Rectal smooth muscle tissue (tissue), 1 donor: ENCODE measurements at regions not wholly inside any gene's neighbourhood (a gene's known extent, or its start where the extent isn't known, plus 50 kb on each side); places are given as distances from the start of the nearest gene placed in this dataset.

Experiments used
- H3K27ac ChIP-seq: one replicate; pipeline ENCODE4 v1.7.0; 2013; ENCODE audit warnings: low read depth, low read length, inconsistent platforms
- H3K27me3 ChIP-seq: one replicate; pipeline ENCODE4 v1.7.0; 2013; ENCODE audit warnings: low read length; ENCODE audit not compliant: control insufficient read depth, insufficient read depth
- H3K36me3 ChIP-seq: one replicate; pipeline ENCODE4 v1.7.0; 2013; ENCODE audit warnings: low read length; ENCODE audit not compliant: control insufficient read depth, insufficient read depth
- H3K4me1 ChIP-seq: one replicate; pipeline ENCODE4 v1.7.0; 2013; ENCODE audit warnings: low read length; ENCODE audit not compliant: control insufficient read depth, insufficient read depth
- H3K4me3 ChIP-seq: one replicate; pipeline ENCODE4 v1.7.0; 2013; ENCODE audit warnings: low read length
- H3K9ac ChIP-seq: one replicate; pipeline ENCODE4 v1.7.0; 2013; ENCODE audit warnings: low read length

DNA sequence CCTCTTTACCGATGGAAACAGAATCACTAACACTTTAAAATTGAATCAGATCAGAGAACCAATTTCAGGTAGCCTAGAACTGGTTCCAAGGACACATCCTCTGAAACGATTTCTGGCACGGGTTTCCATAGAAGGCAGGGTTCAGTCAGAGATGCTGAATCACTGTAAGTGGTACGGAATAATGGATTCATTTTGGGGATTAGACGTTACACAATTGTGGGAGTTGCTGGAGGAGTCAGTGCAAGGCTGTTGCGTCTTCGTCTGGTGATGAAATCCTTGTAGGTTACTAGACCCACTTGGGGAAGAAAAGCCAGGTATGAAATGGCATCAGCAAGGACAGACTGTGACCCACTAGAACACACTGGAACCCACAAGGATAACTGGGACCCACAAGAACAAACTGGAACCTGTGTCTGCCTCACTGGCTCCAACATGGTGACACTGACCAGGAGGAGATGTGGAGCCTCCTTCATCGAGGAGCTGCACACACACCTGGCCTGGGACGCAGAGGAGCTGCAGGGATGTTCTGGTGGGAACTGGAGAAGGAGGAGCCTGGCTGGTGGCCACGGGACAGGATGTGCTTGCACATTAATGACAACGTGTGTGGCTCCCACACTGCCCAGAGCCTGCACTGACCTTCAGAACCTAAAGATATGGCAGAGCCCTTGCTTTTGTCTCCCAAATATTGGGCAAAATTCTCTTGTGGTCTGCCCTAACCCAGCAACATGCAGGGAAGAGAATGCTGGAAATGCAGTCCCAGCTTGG, 105.1 kb downstream of the TRAPPC11 start:
- H3K9ac ChIP-seq: no peak overlapping the region
- no peak overlapping the region for H3K4me3 ChIP-seq
- no peaks in the 10 kb centered on the region for H3K4me1 ChIP-seq
- no peaks in the 10 kb centered on the region for H3K27me3 ChIP-seq
- no peak overlapping the region for H3K27ac ChIP-seq
- H3K36me3 ChIP-seq: no peaks in the 10 kb centered on the region

DNA sequence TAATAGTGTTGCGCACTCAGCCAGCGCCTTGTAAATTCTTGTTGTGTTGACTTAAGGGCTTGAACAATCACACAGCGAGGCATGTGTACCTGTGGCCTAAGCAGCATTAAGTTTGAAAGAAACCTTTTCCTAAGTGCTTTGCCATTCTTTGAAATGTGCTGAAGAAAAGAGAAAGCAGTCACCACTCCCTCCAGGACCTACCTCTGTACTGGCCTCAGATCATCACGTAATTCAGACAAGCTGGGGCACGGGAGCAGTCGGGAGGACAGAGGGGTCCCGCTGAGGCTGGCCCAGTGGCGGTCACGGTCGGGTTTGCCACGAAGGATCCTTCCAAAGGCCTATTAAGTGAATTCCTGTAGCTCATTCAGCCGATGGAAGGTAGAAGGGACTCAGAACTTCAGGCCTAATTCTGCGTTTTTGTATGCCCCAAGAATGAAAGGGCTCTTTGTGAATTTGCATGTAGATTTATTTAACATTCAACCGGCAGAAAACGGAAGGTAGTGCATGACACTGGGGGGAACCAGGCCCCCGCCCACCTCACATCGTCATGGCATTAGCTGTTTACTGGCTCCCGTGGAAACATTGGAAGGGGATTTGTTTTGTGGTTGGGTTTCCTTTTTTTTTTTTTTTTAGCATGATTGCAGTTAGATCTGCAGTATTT, 106.3 kb downstream of the TRAPPC11 start:
- Histone ChIP-seq H3K9ac (no peak overlapping the region), H3K27ac (no peak overlapping the region), H3K4me3 (no peak overlapping the region), H3K36me3 (no peaks in the 10 kb centered on the region), H3K27me3 (no peaks in the 10 kb centered on the region), H3K4me1 (no peaks in the 10 kb centered on the region)

DNA sequence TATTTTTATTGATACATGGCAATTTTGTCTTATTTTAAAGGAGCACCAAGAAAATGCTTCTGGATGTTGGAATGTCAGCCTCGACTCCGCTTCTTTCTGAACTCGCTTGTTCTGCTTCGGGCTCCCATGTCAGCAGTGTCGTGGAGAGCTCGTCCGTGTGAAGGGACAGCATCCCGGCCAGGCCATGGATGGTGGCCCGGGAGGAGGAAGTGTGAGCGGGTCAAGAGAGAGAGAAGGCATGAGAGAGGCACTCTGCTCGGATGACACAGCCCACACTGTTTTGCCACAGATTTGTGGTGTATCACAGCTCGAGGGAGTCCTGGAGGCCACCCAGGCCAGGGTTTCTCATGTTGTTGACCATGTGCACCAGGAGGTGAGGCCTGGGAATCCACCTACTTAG, 107.0 kb downstream of the TRAPPC11 start:
- no peaks in the 10 kb centered on the region for H3K36me3 ChIP-seq
- no peak overlapping the region for H3K27ac ChIP-seq
- H3K27me3 ChIP-seq: no peaks in the 10 kb centered on the region
- no peak overlapping the region for H3K4me3 ChIP-seq
- H3K4me1 ChIP-seq: no peaks in the 10 kb centered on the region
- no peak overlapping the region for H3K9ac ChIP-seq

DNA sequence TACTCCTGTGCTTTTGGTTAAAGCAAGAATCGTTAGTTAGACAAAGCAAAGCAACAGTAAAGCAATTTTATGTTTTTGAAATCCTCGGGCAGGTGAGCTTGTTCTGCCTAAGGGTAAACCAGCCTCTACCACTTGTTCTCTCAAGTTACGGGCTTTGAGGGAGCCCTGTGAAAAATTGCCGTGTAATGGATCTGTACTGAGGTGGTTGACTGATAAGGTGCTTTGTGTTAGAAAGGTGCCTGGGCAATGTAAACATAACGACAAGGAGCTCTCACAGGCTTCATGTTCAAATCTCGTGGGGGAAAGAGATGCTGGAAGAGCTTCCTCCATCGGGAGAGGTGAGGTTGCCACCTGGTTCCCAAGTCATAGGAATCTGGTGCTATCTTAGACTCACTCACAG, 111.8 kb downstream of the TRAPPC11 start:
- no peak overlapping the region for H3K4me3 ChIP-seq
- no peak overlapping the region for H3K9ac ChIP-seq
- H3K36me3 ChIP-seq: no peaks in the 10 kb centered on the region
- no peaks in the 10 kb centered on the region for H3K27me3 ChIP-seq
- H3K27ac ChIP-seq: no peak overlapping the region
- no peaks in the 10 kb centered on the region for H3K4me1 ChIP-seq

DNA sequence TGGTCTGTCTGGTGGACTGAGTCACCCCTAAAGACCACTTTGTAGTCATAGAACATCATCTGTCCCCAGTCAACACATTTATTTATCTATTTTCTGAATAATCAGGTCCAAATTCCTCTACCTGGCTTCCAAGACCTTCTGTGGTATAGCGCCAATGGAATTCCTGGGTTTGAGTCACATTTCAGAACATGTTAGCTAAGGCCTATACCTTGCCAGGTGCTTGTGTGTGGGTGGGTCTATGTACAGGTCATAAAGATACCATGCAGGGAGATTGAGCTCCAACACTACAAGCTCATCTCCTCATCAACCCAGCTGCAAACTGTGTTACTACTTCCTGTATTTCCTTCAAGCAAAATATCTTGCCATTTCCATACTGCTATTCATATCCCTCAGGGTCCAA, 113.3 kb downstream of the TRAPPC11 start:
- Histone ChIP-seq H3K4me3 (no peak overlapping the region), H3K27me3 (no peaks in the 10 kb centered on the region), H3K27ac (no peak overlapping the region), H3K36me3 (no peaks in the 10 kb centered on the region), H3K9ac (no peak overlapping the region), H3K4me1 (no peaks in the 10 kb centered on the region)

DNA sequence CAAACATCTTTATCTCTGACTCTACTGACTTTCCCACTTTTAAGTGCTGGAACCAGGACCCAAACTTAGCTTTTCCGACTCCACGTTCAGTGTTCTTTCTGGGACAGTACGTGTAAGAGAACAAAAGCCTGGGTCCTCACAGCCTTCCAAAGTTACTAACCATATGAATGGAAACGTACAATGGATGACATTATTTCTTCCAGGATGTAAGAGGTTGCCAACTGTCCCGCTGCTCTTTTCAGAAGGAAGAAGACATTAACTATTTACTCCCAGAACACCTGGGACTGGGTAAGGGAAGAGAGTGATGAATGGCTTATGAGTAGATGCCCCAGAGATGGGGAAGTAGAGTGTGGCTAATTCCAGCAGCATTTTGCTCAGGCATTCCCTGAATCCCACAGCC, 114.7 kb downstream of the TRAPPC11 start:
- Histone ChIP-seq H3K4me3 (no peak overlapping the region), H3K27ac (no peak overlapping the region), H3K36me3 (no peaks in the 10 kb centered on the region), H3K27me3 (no peaks in the 10 kb centered on the region), H3K9ac (no peak overlapping the region), H3K4me1 (no peaks in the 10 kb centered on the region)

DNA sequence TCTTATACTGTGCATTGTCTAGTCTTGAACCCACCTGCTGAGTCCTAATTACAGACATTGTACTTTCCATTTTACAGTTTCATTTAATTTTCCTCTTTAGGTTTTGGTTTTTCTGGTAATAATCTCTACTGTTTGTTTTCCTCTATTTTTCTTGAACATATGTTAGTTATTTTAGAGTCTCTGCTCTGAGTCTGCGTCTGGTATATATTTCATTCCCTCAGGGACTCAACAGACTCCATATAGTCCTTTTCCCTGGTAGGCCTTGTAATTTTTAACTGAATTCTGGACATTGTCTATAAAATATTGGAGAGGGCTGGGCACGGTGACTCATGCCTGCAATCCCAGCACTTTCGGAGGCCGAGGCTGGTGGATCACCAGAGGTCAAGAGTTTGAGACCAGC, 121.8 kb upstream of the STOX2 start:
- no peak overlapping the region for H3K4me3 ChIP-seq
- H3K27me3 ChIP-seq: no peaks in the 10 kb centered on the region
- no peak overlapping the region for H3K9ac ChIP-seq
- H3K36me3 ChIP-seq: no peaks in the 10 kb centered on the region
- H3K4me1 ChIP-seq: no peaks in the 10 kb centered on the region
- H3K27ac ChIP-seq: no peak overlapping the region

DNA sequence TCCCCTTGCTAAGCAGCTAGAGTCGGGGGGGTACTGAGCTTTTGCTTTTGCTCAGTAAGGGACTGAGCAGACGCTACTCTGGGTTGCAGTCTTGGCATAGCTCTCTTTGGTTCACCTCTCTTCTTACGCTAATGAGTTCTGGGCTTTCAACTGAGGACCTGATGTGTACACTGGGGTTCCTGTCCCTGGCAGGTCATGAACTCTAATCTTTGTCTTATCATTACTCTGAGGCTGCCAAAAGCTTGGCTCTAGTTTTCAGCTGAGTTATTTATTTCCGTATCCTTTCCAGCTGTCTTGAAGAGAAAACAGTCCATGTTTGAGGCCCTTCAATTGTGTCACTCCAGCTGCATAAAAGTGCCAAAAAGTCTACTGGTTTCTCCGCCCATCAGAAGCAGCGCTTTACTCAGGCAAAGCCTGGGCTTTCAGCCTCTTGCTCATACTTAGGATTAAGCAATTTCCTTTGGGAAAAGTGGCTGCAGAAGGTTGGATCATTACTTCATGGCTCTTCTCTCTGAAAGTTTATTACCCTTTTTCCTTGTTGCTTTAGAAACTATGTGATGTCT, 121.0 kb upstream of the STOX2 start:
- H3K27me3 ChIP-seq: no peaks in the 10 kb centered on the region
- no peak overlapping the region for H3K27ac ChIP-seq
- H3K4me3 ChIP-seq: no peak overlapping the region
- no peaks in the 10 kb centered on the region for H3K36me3 ChIP-seq
- H3K4me1 ChIP-seq: no peaks in the 10 kb centered on the region
- no peak overlapping the region for H3K9ac ChIP-seq

DNA sequence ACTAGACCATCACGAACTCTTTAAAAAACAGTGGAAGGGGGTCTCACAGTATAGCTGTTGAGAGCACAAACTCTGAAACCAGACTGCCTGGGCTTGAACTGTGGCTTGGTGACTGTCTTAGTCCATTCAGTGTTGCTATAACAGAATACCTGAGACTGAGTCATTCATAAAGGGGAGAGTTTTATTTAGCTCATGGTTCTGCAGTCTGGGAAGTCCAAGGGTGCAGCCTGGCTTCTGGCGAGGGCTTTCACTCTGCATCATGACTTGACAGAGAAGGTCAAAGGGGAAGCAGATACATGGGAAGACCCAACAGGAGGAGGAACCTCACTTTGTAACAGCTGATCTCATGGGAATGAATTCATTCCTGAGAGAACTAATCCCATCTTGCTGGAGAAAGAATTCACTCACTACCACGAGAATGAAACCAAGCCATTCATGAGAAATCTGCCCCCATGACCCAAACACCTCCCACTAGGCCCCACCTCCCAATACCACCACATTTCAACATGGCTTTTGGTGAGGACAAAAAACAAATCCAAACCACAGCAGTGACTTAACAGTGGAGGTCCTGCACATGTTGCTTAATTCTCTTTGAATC, 116.7 kb upstream of the STOX2 start:
- H3K27ac ChIP-seq: no peak overlapping the region
- H3K4me3 ChIP-seq: no peak overlapping the region
- no peaks in the 10 kb centered on the region for H3K27me3 ChIP-seq
- H3K4me1 ChIP-seq: no peaks in the 10 kb centered on the region
- no peaks in the 10 kb centered on the region for H3K36me3 ChIP-seq
- no peak overlapping the region for H3K9ac ChIP-seq

DNA sequence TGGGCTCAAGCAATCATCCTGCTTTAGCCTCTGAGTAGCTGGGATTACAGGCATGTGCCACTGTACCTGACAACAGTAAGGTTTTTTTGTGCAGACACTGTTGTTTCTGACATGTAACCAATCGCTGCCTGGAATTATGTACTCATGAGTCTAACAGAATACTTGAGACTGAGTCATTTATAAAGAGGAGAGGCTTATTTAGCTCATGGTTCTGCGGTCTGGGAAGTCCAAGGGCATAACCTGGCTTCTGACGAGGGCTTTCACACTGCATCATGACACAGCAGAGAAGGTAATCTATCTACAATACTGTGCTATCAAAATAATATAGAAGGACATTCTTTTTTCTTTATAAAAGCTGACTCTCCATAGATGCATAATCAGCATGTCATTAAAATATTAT, 115.5 kb upstream of the STOX2 start:
- H3K36me3 ChIP-seq: no peaks in the 10 kb centered on the region
- H3K27me3 ChIP-seq: no peaks in the 10 kb centered on the region
- no peak overlapping the region for H3K9ac ChIP-seq
- H3K27ac ChIP-seq: no peak overlapping the region
- H3K4me1 ChIP-seq: no peaks in the 10 kb centered on the region
- H3K4me3 ChIP-seq: no peak overlapping the region

DNA sequence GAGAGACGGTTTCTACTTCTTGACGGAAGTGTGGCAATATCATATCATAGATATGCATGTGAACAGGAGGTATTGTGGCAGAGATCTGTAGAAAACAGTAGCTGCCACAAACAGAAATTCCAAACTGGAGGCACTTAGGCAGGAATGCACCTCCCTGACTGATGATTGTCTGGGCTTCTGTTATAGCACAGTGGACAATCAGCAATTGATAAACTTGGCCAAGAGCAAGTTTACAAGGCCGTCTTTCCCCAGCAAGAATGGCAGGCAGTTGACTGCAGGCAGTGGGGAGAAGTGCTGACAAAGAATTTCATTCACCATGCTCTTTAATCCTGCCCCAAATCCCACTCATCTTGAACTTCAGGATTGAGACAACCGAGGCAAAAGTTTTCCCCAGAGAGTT, 114.4 kb upstream of the STOX2 start:
- H3K9ac ChIP-seq: no peak overlapping the region
- no peak overlapping the region for H3K27ac ChIP-seq
- H3K27me3 ChIP-seq: no peaks in the 10 kb centered on the region
- H3K36me3 ChIP-seq: no peaks in the 10 kb centered on the region
- no peak overlapping the region for H3K4me3 ChIP-seq
- no peaks in the 10 kb centered on the region for H3K4me1 ChIP-seq

DNA sequence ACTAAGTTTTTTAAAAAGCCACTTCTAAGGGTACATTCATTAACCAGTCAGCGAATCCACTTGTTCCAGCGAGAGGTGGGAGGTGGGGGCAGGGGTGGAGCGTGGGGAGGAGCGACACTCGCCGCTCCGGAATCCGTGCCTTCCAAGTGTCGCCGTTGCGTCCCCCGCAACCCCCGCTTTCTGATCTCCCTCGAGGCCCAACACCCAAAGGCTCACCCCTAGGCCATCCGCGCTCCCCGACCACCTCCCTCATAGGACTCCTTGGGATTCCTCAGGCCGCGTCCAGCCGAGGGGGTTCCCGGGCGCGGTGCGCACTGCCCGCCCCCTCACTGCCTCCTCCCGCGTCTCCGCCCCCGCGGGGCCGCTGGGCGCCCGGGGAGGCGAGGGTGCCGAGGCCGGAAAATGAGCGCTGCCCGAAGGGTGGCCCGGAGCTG, 108.1 kb upstream of the STOX2 start:
- Histone ChIP-seq H3K4me3 (peak overlapping the region; percentile 63), H3K9ac (no peak overlapping the region), H3K36me3 (no peaks in the 10 kb centered on the region), H3K27ac (no peak overlapping the region), H3K27me3 (peaks cover 8% of the 10 kb centered on the region), H3K4me1 (no peaks in the 10 kb centered on the region)
